ENCODE measurements at regions not wholly inside any gene's neighbourhood (a gene's known extent, or its start where the extent isn't known, plus 50 kb on each side); places are given as distances from the start of the nearest gene placed in this dataset.

- whole genome bisulfite sequencing, 2 experiments (ENCODE audit: extremely low coverage in 2 of 2, insufficient read length in 1 of 2), result no CpG with 5 or more reads among the region's 1 CpG
Measured at GRCh38 chr16:20255002-20255401, 72.3 kb downstream of the GP2 start.

More at GRCh38 chr16:20255002-20255401, 72.3 kb downstream of the GP2 start:
- no peak overlapping the region for H2BK20ac ChIP-seq (ENCODE audit: low read depth, low read length)
- H2AK5ac ChIP-seq (ENCODE audit: low read depth, low read length), result no peak overlapping the region
- ChIA-PET CTCF (no interaction called here), POLR2A (ENCODE audit: unreplicated experiment) (no interaction called here)
- no peak overlapping the region for H3K4me2 ChIP-seq (ENCODE audit: low read depth, low read length)
- no peak overlapping the region for H3K27ac ChIP-seq (ENCODE audit: insufficient read depth, low read length)
- H3K79me1 ChIP-seq (ENCODE audit: low read depth in 1 of 2, low read length in 2 of 2), result no peaks in the 10 kb centered on the region
- H2BK120ac ChIP-seq (ENCODE audit: low read depth, low read length), result no peak overlapping the region
- no peak overlapping the region for H2BK5ac ChIP-seq (ENCODE audit: low read depth, low read length, poor library complexity, severe bottlenecking)
- no peak overlapping the region for H4K8ac ChIP-seq (ENCODE audit: low read depth in 2 of 2, low read length in 2 of 2)
- no peaks in the 10 kb centered on the region for H3K27me3 ChIP-seq (ENCODE audit: control insufficient read depth, insufficient read depth, low read length)
- no peak overlapping the region for H3K18ac ChIP-seq (ENCODE audit: low read depth, low read length)
- no peak overlapping the region for H3K14ac ChIP-seq (replicated peaks; ENCODE audit: low read depth, low read length)
- H2AK9ac ChIP-seq (replicated peaks; ENCODE audit: low read depth, low read length, poor library complexity), result no peak overlapping the region
- no peaks in the 10 kb centered on the region for H3K4me1 ChIP-seq (ENCODE audit: control insufficient read depth, insufficient read depth, low read length)
- H3K9ac ChIP-seq (ENCODE audit: low read depth, low read length), result no peak overlapping the region
- H3K36me3 ChIP-seq (ENCODE audit: control insufficient read depth, insufficient read depth, low read length), result no peaks in the 10 kb centered on the region
- no peaks in the 10 kb centered on the region for H3K9me1 ChIP-seq (ENCODE audit: insufficient read depth, low read length)
- H4K5ac ChIP-seq (ENCODE audit: low read depth, low read length), result no peak overlapping the region
- intact Hi-C loops (cut with micrococcal nuclease), result no loop called here
- H3K23ac ChIP-seq (ENCODE audit: low read depth, low read length), result no peak overlapping the region
- no peak overlapping the region for H2AFZ ChIP-seq (replicated peaks; ENCODE audit: low read length, poor library complexity)
- H4K20me1 ChIP-seq (ENCODE audit: insufficient read depth, low read length), result no peaks in the 10 kb centered on the region
- H3K56ac ChIP-seq (ENCODE audit: extremely low read depth, insufficient read depth, low read length), result no peak overlapping the region
- H3K4me3 ChIP-seq (ENCODE audit: insufficient read depth, low read depth, low read length), result no peak overlapping the region
- in situ Hi-C loops (cut with MboI; ENCODE audit: low sequenced_read_pairs), result no loop called here
- no peak overlapping the region for H3K4ac ChIP-seq (ENCODE audit: low read depth, low read length)
- H2BK15ac ChIP-seq (ENCODE audit: low read depth, low read length), result no peak overlapping the region
- TF ChIP-seq BHLHE40 (IDR thresholded peaks at IDR 0.05; ENCODE audit: low read depth, low read length), result no peak
- no peak for TF ChIP-seq CTCF (conservative IDR thresholded peaks at IDR 0.05; ENCODE audit: low read depth, low read length)
- TF ChIP-seq USF2 (IDR thresholded peaks at IDR 0.05; ENCODE audit: low read depth, low read length), result no peak
- no peak for TF ChIP-seq FOS (IDR thresholded peaks at IDR 0.05; ENCODE audit: low read depth, low read length)
- TF ChIP-seq MXI1 (IDR thresholded peaks at IDR 0.05; ENCODE audit: borderline replicate concordance, low read depth, low read length), result no peak
- TF ChIP-seq RCOR1 (IDR thresholded peaks at IDR 0.05; ENCODE audit: insufficient replicate concordance, low read length), result no peak
- TF ChIP-seq MAFK (IDR thresholded peaks at IDR 0.05; ENCODE audit: low read depth, low read length), result no peak
- TF ChIP-seq SMC3 (IDR thresholded peaks at IDR 0.05; ENCODE audit: low read depth, low read length), result no peak
- no peak for TF ChIP-seq CHD1 (IDR thresholded peaks at IDR 0.05; ENCODE audit: low read depth, low read length)
- no peak for TF ChIP-seq ELK1 (IDR thresholded peaks at IDR 0.05; ENCODE audit: borderline replicate concordance, low read depth, low read length)
- no peak for TF ChIP-seq NFE2L2 (IDR thresholded peaks at IDR 0.05; ENCODE audit: low read depth, low read length)
- TF ChIP-seq RFX5 (IDR thresholded peaks at IDR 0.05; ENCODE audit: low read depth, low read length), result no peak
- dilution Hi-C loops (cut with HindIII; ENCODE audit: low sequenced_read_pairs, unreplicated experiment), result no loop called here
- BruUV-seq (replicated peaks), result no TSS peak
- H4K91ac ChIP-seq (ENCODE audit: insufficient read depth, low read depth, low read length), result no peak overlapping the region
- ATAC-seq (ENCODE audit: low read depth), result no peak
- DNase-seq, result no peak
- H3K9me3 ChIP-seq (ENCODE audit: control insufficient read depth, insufficient read depth, low read length), result peaks cover 15% of the 10 kb centered on the region; the same call in 1 of the 2 replicates

Measured in IMR-90 (cell line).